SU-DHL-6 (cell line): ENCODE measurements at regions not wholly inside any gene's neighbourhood (a gene's known extent, or its start where the extent isn't known, plus 50 kb on each side); places are given as distances from the start of the nearest gene placed in this dataset.

Source experiments
- EZH2phosphoT487 ChIP-seq: fragments of 200-600 bp; sonication (generic), shearing (Covaris generic); conservative IDR thresholded peaks from 2 replicates; pipeline ENCODE4 v1.6.1; 2018; ENCODE audit warnings: mild to moderate bottlenecking, antibody characterized with exemption, low read length, moderate library complexity, mixed read lengths
- TF ChIP-seq, protein P1 (sequence below): fragments of 200-600 bp; sonication (generic); IDR thresholded peaks from one replicate; pipeline ENCODE4 v1.5.1; 2017; ENCODE audit warnings: antibody characterized with exemption, mild to moderate bottlenecking, low read length, moderate library complexity; ENCODE audit not compliant: insufficient read depth, poor library complexity, severe bottlenecking

DNA sequence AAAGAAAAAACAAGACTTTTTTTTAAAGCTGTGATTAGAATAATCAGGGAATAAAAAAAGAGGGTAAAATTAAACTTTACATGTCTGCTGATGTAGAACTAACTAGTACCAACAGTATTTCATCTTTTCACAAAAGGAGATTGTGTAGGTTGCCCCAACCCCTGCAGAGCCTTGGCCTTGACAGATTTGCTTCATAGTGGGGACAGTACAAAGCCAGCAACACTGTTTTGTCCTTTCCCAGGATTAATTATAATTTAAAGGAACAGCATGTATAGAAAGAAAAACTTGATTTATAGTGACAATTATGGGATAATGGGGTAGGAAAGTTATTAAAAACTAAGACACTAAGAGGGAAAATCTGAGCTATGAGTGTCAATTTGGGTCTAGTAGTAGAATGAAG is 604.0 kb downstream of the GALC start:
- TF ChIP-seq, protein P1, sequence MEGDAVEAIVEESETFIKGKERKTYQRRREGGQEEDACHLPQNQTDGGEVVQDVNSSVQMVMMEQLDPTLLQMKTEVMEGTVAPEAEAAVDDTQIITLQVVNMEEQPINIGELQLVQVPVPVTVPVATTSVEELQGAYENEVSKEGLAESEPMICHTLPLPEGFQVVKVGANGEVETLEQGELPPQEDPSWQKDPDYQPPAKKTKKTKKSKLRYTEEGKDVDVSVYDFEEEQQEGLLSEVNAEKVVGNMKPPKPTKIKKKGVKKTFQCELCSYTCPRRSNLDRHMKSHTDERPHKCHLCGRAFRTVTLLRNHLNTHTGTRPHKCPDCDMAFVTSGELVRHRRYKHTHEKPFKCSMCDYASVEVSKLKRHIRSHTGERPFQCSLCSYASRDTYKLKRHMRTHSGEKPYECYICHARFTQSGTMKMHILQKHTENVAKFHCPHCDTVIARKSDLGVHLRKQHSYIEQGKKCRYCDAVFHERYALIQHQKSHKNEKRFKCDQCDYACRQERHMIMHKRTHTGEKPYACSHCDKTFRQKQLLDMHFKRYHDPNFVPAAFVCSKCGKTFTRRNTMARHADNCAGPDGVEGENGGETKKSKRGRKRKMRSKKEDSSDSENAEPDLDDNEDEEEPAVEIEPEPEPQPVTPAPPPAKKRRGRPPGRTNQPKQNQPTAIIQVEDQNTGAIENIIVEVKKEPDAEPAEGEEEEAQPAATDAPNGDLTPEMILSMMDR: no peak
- no peak for TF ChIP-seq EZH2phosphoT487
